H9 (cell line): ENCODE measurements at regions not wholly inside any gene's neighbourhood (a gene's known extent, or its start where the extent isn't known, plus 50 kb on each side); places are given as distances from the start of the nearest gene placed in this dataset.

Experiments used
- DNase-seq: peaks from one replicate; pipeline ENCODE4 v3.0.0-alpha.2; 2017
- H2AFZ ChIP-seq: one replicate; pipeline ENCODE4 v1.6.1; 2013; ENCODE audit warnings: mild to moderate bottlenecking, low read length, control low read depth, moderate library complexity
- H2AK5ac ChIP-seq: 2 replicates; pipeline ENCODE4 v1.6.1; 2013; ENCODE audit warnings: low read length, control low read depth, mixed read lengths; ENCODE audit not compliant: insufficient read length
- H2BK120ac ChIP-seq: one replicate; pipeline ENCODE4 v1.6.1; 2013; ENCODE audit warnings: low read depth, mild to moderate bottlenecking, low read length, control low read depth, inconsistent platforms; ENCODE audit not compliant: poor library complexity, severe bottlenecking
- H2BK12ac ChIP-seq: 2 replicates; pipeline ENCODE4 v1.6.1; 2013; ENCODE audit warnings: low read length, control low read depth, mixed read lengths, low read depth; ENCODE audit not compliant: insufficient read length
- H2BK15ac ChIP-seq: 2 replicates; pipeline ENCODE4 v1.6.1; 2013; ENCODE audit warnings: low read depth, low read length, control low read depth
- H2BK20ac ChIP-seq: one replicate; pipeline ENCODE4 v1.6.1; 2013; ENCODE audit warnings: low read depth, mild to moderate bottlenecking, low read length, control low read depth, inconsistent platforms; ENCODE audit not compliant: poor library complexity, severe bottlenecking
- H2BK5ac ChIP-seq: 2 replicates; pipeline ENCODE4 v1.6.1; 2013; ENCODE audit warnings: low read length, control low read depth, mixed read lengths; ENCODE audit not compliant: insufficient read length
- H3K14ac ChIP-seq: 2 replicates; pipeline ENCODE4 v1.6.1; 2013; ENCODE audit warnings: low read length, control low read depth; ENCODE audit not compliant: insufficient read depth
- H3K18ac ChIP-seq: 2 replicates; pipeline ENCODE4 v1.6.1; 2013; ENCODE audit warnings: low read depth, mild to moderate bottlenecking, mixed read lengths, low read length, control low read depth; ENCODE audit not compliant: insufficient read length
- H3K23ac ChIP-seq: 2 replicates; pipeline ENCODE4 v1.6.1; 2013; ENCODE audit warnings: low read length, control low read depth, mixed read lengths, low read depth; ENCODE audit not compliant: insufficient read length
- H3K23me2 ChIP-seq: 2 replicates; pipeline ENCODE4 v1.6.1; 2013; ENCODE audit warnings: low read depth, mild to moderate bottlenecking, mixed read lengths, low read length, control low read depth; ENCODE audit not compliant: insufficient read length, poor library complexity, severe bottlenecking
- H3K27ac ChIP-seq: 2 replicates; pipeline ENCODE4 v1.5.1; 2013; ENCODE audit warnings: low read length, control low read depth, mixed read lengths, low read depth; ENCODE audit not compliant: insufficient read length
- H3K27me3 ChIP-seq: 2 replicates; pipeline ENCODE4 v1.6.1; 2013; ENCODE audit warnings: low read length, control low read depth, inconsistent platforms; ENCODE audit not compliant: insufficient read depth
- H3K4ac ChIP-seq: 2 replicates; pipeline ENCODE4 v1.6.1; 2013; ENCODE audit warnings: low read depth, mild to moderate bottlenecking, control low read depth, inconsistent platforms, low read length, moderate library complexity
- H3K4me1 ChIP-seq: 2 replicates; pipeline ENCODE4 v1.6.1; 2013; ENCODE audit warnings: low read length, control low read depth, inconsistent platforms; ENCODE audit not compliant: insufficient read depth
- H3K4me2 ChIP-seq: 2 replicates; pipeline ENCODE4 v1.6.1; 2013; ENCODE audit warnings: low read length, control low read depth, mixed read lengths; ENCODE audit not compliant: insufficient read length, insufficient read depth
- H3K56ac ChIP-seq: 2 replicates; pipeline ENCODE4 v1.6.1; 2013; ENCODE audit warnings: low read depth, mild to moderate bottlenecking, mixed read lengths, low read length, control low read depth; ENCODE audit not compliant: insufficient read length
- H3K79me1 ChIP-seq: 2 replicates; pipeline ENCODE4 v1.6.1; 2013; ENCODE audit warnings: low read depth, mild to moderate bottlenecking, moderate library complexity, low read length, control low read depth, inconsistent platforms; ENCODE audit not compliant: insufficient read depth, poor library complexity, severe bottlenecking
- H3K79me2 ChIP-seq: 2 replicates; pipeline ENCODE4 v1.6.1; 2013; ENCODE audit warnings: low read length, control low read depth, inconsistent platforms; ENCODE audit not compliant: insufficient read depth
- H3K9ac ChIP-seq: 2 replicates; pipeline ENCODE4 v1.6.1; 2013; ENCODE audit warnings: low read length, control low read depth, mixed read lengths; ENCODE audit not compliant: insufficient read length; ENCODE audit errors: extremely low read depth
- H3K9me3 ChIP-seq: one replicate; pipeline ENCODE4 v1.6.1; 2013; ENCODE audit warnings: low read depth, low read length, inconsistent platforms; ENCODE audit not compliant: control insufficient read depth
- H3T11ph ChIP-seq: one replicate; pipeline ENCODE4 v1.6.1; 2013; ENCODE audit warnings: mild to moderate bottlenecking, low read length, control low read depth, inconsistent platforms
- H4K20me1 ChIP-seq: one replicate; pipeline ENCODE4 v1.6.1; 2013; ENCODE audit not compliant: control insufficient read depth, insufficient read length, insufficient read depth
- H4K5ac ChIP-seq: 2 replicates; pipeline ENCODE4 v1.6.1; 2013; ENCODE audit warnings: low read depth, mild to moderate bottlenecking, mixed read lengths, low read length, control low read depth; ENCODE audit not compliant: insufficient read length
- H4K8ac ChIP-seq: replicated peaks from 2 replicates; pipeline ENCODE4 v1.6.1; 2013; ENCODE audit warnings: low read length, control low read depth, mixed read lengths, low read depth; ENCODE audit not compliant: insufficient read length
- H4K91ac ChIP-seq: 2 replicates; pipeline ENCODE4 v1.6.1; 2013; ENCODE audit warnings: low read depth, mild to moderate bottlenecking, moderate library complexity, mixed read lengths, low read length, control low read depth; ENCODE audit not compliant: insufficient read length
- H3K27ac Mint-ChIP-seq, 3 experiments: 2 replicates in 2 of 3; 3 replicates in 1 of 3; pipeline ENCODE4 v1.8.0; 2020 to 2021; ENCODE audit warnings: mixed read lengths in 3 of 3, mild to moderate bottlenecking in 1 of 3, moderate library complexity in 1 of 3
- H3K27me3 Mint-ChIP-seq: 2 replicates; pipeline ENCODE4 v1.8.0; 2021; ENCODE audit warnings: low read depth, mild to moderate bottlenecking, moderate library complexity, mixed read lengths
- H3K36me3 Mint-ChIP-seq, 3 experiments: 2 replicates in 2 of 3; 3 replicates in 1 of 3; pipeline ENCODE4 v1.8.0; 2020 to 2021; ENCODE audit warnings: low read depth in 3 of 3, mixed read lengths in 3 of 3; ENCODE audit not compliant: insufficient read depth in 1 of 3
- H3K4me1 Mint-ChIP-seq, 2 experiments: 2 replicates each; pipeline ENCODE4 v1.8.0; 2020; ENCODE audit warnings: mixed read lengths in 2 of 2
- H3K4me3 Mint-ChIP-seq, 2 experiments: 2 replicates in 1 of 2; 3 replicates in 1 of 2; pipeline ENCODE4 v1.8.0; 2020 to 2021; ENCODE audit warnings: mild to moderate bottlenecking in 2 of 2, mixed read lengths in 2 of 2, moderate library complexity in 1 of 2
- H3K9me3 Mint-ChIP-seq, 2 experiments: 2 replicates in 1 of 2; 3 replicates in 1 of 2; pipeline ENCODE4 v1.8.0; 2020; ENCODE audit warnings: mild to moderate bottlenecking in 2 of 2, mixed read lengths in 2 of 2, moderate library complexity in 1 of 2
- WGBS: extraction: QIAGEN DNeasy Blood & Tissue Kit; methylation state at CpG from one replicate; pipeline ENCODE4 v1.1.7; 2013; ENCODE audit warnings: missing lambda C conversion rate, low lambda C conversion rate, mixed read lengths; ENCODE audit not compliant: insufficient read length; ENCODE audit errors: extremely low coverage; 5-methylcytosine and 5-hydroxymethylcytosine counted together
- TF ChIP-seq, protein P1 (sequence below): fragments of 200-600 bp; sonication (generic); conservative IDR thresholded peaks from 3 replicates; pipeline ENCODE4 v1.8.0; 2021; ENCODE audit warnings: antibody characterized with exemption, mild to moderate bottlenecking

DNA sequence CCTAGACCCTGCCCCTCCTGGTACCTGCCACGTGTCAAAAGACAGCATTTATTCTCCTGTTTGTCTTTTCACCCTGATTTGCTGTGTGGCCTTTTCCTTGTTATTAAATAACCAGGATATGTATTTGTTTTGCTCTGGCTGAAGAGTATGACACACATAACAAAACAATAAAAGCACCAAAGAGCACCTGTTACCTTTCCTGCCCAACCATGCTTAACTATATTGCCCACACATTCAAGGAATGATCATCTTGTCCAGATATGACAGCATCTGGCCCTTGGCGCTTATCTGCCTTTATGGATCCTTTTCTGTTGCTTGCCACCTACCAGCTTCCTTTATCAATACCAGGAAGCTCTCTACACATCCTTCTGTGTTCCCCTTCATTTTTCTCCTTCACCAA, 357.7 kb downstream of the FGFR2 start:
- no peak overlapping the region for H2AK5ac ChIP-seq
- H3K9me3 Mint-ChIP-seq = peaks cover 12 to 19% of the 10 kb centered on the region in 2 experiments; a peak in 4 of 5 replicates
- H3K4me3 Mint-ChIP-seq = no peak overlapping the region
- H3K4me1 Mint-ChIP-seq = 0 out of 4 replicates have a peak, but pooled peaks cover 0 to 2% of the 10 kb centered on the region in 2 experiments
- H4K20me1 ChIP-seq = no peaks in the 10 kb centered on the region
- H3K27ac ChIP-seq = no peak overlapping the region
- no peak overlapping the region for H2BK20ac ChIP-seq
- H3K23me2 ChIP-seq = no peaks in the 10 kb centered on the region
- H2BK5ac ChIP-seq = no peak overlapping the region
- no peaks in the 10 kb centered on the region for H3K27me3 ChIP-seq
- no peak overlapping the region for H3K9ac ChIP-seq
- TF ChIP-seq, protein P1, sequence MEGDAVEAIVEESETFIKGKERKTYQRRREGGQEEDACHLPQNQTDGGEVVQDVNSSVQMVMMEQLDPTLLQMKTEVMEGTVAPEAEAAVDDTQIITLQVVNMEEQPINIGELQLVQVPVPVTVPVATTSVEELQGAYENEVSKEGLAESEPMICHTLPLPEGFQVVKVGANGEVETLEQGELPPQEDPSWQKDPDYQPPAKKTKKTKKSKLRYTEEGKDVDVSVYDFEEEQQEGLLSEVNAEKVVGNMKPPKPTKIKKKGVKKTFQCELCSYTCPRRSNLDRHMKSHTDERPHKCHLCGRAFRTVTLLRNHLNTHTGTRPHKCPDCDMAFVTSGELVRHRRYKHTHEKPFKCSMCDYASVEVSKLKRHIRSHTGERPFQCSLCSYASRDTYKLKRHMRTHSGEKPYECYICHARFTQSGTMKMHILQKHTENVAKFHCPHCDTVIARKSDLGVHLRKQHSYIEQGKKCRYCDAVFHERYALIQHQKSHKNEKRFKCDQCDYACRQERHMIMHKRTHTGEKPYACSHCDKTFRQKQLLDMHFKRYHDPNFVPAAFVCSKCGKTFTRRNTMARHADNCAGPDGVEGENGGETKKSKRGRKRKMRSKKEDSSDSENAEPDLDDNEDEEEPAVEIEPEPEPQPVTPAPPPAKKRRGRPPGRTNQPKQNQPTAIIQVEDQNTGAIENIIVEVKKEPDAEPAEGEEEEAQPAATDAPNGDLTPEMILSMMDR = no peak
- no peak for DNase-seq
- WGBS = no CpG with 5 or more reads among the region's 2 CpGs
- no peak overlapping the region for H3K4ac ChIP-seq
- H3K79me2 ChIP-seq = no peaks in the 10 kb centered on the region
- no peak overlapping the region for H3K4me2 ChIP-seq
- H3K36me3 Mint-ChIP-seq = peaks cover 3 to 16% (median 11%) of the 10 kb centered on the region in 3 experiments; a peak in 5 of 7 replicates
- H2AFZ ChIP-seq = no peak overlapping the region
- no peak overlapping the region for H3K18ac ChIP-seq
- H3K4me1 ChIP-seq = peaks cover 3% of the 10 kb centered on the region; the same call in 1 of the 2 replicates
- no peak overlapping the region for H4K8ac ChIP-seq
- no peak overlapping the region for H2BK15ac ChIP-seq
- no peak overlapping the region for H4K5ac ChIP-seq
- no peaks in the 10 kb centered on the region for H3K79me1 ChIP-seq
- H3K27me3 Mint-ChIP-seq = no peaks in the 10 kb centered on the region; the same call in 1 of the 2 replicates
- no peak overlapping the region for H3K23ac ChIP-seq
- H2BK12ac ChIP-seq = no peak overlapping the region
- H3K56ac ChIP-seq = no peak overlapping the region
- H3K14ac ChIP-seq = no peak overlapping the region
- H3T11ph ChIP-seq = no peak overlapping the region
- H3K9me3 ChIP-seq = no peaks in the 10 kb centered on the region
- H2BK120ac ChIP-seq = no peak overlapping the region
- H3K27ac Mint-ChIP-seq = no peak overlapping the region
- H4K91ac ChIP-seq = no peak overlapping the region
